ENCODE measurements at regions not wholly inside any gene's neighbourhood (a gene's known extent, or its start where the extent isn't known, plus 50 kb on each side); places are given as distances from the start of the nearest gene placed in this dataset.

DNA sequence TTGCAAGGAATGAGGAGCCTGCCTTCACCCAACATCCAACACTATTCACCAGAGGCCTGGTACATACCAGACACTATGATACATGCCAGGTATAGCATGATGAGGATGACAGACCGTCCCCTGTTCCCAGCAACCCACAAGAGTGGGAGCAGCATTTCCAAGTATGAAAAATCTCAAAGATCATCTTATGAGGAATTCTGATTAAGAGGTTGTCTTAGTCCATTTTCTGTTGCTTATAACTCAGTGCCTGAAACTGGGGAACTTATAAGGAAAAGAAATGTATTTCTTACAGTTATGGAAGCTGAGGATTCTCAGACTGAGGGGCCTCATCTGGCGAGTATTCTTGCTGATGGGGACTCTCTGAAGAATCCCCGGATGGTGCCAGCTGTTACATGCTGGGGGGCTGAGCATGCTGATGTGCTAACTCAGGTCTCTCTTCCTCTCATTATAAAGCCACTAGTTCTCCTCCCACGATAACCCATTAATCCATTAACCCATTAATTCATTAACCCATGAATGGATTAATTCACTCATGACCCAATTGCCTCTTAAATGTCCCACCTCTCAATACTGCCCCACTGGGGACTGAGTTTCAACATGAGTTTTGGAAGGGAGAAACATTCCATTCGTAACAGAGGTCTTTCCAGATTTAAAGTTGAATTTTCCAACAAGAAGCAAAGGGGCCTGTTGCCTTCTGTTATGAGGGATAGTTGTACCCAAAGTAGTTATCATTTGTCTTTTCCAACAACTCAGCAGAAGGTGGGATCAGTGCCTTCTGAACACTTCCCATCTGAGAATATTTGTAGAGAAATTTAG lies 173.9 kb downstream of the HERPUD2 start:
- Histone ChIP-seq H3K36me3 (ENCODE audit: control insufficient read depth in 2 of 2, extremely low read depth in 1 of 2, insufficient read depth in 2 of 2, low read length in 2 of 2) (no peaks in the 10 kb centered on the region), H2AFZ (ENCODE audit: low read depth, low read length) (no peak overlapping the region), H3K79me2 (ENCODE audit: control insufficient read depth, insufficient read depth, low read length) (no peaks in the 10 kb centered on the region), H3K9me3 (replicated peaks; ENCODE audit: control insufficient read depth, insufficient read depth, low read length) (no peaks in the 10 kb centered on the region), H3K4me1 (ENCODE audit: control insufficient read depth, extremely low read depth, insufficient read depth, low read length) (no peaks in the 10 kb centered on the region), H3K9ac (replicated peaks; ENCODE audit: extremely low read depth, insufficient read depth, low read length) (no peak overlapping the region), H3K4me2 (ENCODE audit: insufficient read depth, low read length) (no peak overlapping the region), H3K27me3 (ENCODE audit: control insufficient read depth in 2 of 2, insufficient read depth in 2 of 2, low read length in 2 of 2) (peaks cover 4 to 13% of the 10 kb centered on the region in 2 experiments), H3K27ac (ENCODE audit: insufficient read depth, low read depth, low read length) (no peak overlapping the region), H4K20me1 (replicated peaks; ENCODE audit: control insufficient read depth, extremely low read depth, insufficient read depth, low read length) (no peaks in the 10 kb centered on the region), H3K4me3 (replicated peaks in 1 of 3; ENCODE audit: insufficient read depth in 1 of 3, low read depth in 1 of 3, low read length in 3 of 3) (no peak overlapping the region), H3K9me1 (replicated peaks; ENCODE audit: control insufficient read depth, extremely low read depth, insufficient read depth, low read length) (no peaks in the 10 kb centered on the region)
- POLR2A ChIA-PET = no interaction called here
- CTCF ChIA-PET = interaction anchor here (0.5 to 1.7 kb wide), 27 partner anchors 9 to 1430 kb away, joined by 3 to 28 read pairs (median 4); no protein-coding TSS in a partner anchor
- FAIRE-seq = no peak
- intact Hi-C loops (cut with micrococcal nuclease) = loop anchor here (1.0 to 5.0 kb wide), 3 partner anchors 96 to 448 kb away; no protein-coding TSS in a partner anchor
- no TSS peak for BruUV-seq (replicated peaks)
- dilution Hi-C loops (cut with MboI; ENCODE audit: extremely low pct_ligation_motif_present, low sequenced_read_pairs) = no loop called here
- no peak for DNase-seq (ENCODE audit: low read depth, low spot score)
- TF ChIP-seq, protein P1, sequence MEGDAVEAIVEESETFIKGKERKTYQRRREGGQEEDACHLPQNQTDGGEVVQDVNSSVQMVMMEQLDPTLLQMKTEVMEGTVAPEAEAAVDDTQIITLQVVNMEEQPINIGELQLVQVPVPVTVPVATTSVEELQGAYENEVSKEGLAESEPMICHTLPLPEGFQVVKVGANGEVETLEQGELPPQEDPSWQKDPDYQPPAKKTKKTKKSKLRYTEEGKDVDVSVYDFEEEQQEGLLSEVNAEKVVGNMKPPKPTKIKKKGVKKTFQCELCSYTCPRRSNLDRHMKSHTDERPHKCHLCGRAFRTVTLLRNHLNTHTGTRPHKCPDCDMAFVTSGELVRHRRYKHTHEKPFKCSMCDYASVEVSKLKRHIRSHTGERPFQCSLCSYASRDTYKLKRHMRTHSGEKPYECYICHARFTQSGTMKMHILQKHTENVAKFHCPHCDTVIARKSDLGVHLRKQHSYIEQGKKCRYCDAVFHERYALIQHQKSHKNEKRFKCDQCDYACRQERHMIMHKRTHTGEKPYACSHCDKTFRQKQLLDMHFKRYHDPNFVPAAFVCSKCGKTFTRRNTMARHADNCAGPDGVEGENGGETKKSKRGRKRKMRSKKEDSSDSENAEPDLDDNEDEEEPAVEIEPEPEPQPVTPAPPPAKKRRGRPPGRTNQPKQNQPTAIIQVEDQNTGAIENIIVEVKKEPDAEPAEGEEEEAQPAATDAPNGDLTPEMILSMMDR (IDR thresholded peaks at IDR 0.05; ENCODE audit: extremely low read depth in 1 of 2, insufficient read depth in 1 of 2, low read depth in 1 of 2, low read length in 2 of 2) = no peak
- TF ChIP-seq EZH2 (IDR thresholded peaks at IDR 0.05; ENCODE audit: borderline replicate concordance, low read depth, low read length, severe bottlenecking) (no peak), POLR2A (IDR thresholded peaks at IDR 0.05; ENCODE audit: low read depth, low read length) (no peak), JUN (IDR thresholded peaks at IDR 0.05; ENCODE audit: borderline replicate concordance, insufficient read depth, insufficient read length, low read depth) (no peak), FOS (IDR thresholded peaks at IDR 0.05; ENCODE audit: borderline replicate concordance, insufficient read depth, low read length) (no peak), GATA2 (IDR thresholded peaks at IDR 0.05; ENCODE audit: insufficient read depth, insufficient read length, low read depth, low read length) (no peak)
- TF ChIP-seq, protein P2, sequence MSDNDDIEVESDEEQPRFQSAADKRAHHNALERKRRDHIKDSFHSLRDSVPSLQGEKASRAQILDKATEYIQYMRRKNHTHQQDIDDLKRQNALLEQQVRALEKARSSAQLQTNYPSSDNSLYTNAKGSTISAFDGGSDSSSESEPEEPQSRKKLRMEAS (IDR thresholded peaks at IDR 0.05; ENCODE audit: insufficient read depth, insufficient read length) = no peak
